22Rv1 (cell line): ENCODE measurements at regions not wholly inside any gene's neighbourhood (a gene's known extent, or its start where the extent isn't known, plus 50 kb on each side); places are given as distances from the start of the nearest gene placed in this dataset.

ENCODE experiments used
- H3K27ac ChIP-seq: fragments of 450-650 bp; 2 replicates; pipeline ENCODE4 v1.5.1; 2017
- CTCF ChIP-seq: fragments of 450-650 bp; IDR thresholded peaks from 2 replicates; pipeline ENCODE4 v1.5.1; 2017; ENCODE audit warnings: mild to moderate bottlenecking
- ZFX ChIP-seq: fragments of 450-650 bp; IDR thresholded peaks from 2 replicates; pipeline ENCODE4 v1.6.1; 2017; ENCODE audit warnings: antibody characterized with exemption, borderline replicate concordance

GRCh38 chr17:15885770-15886169 is 59.2 kb upstream of the ADORA2B start:
- H3K27ac ChIP-seq = no peak overlapping the region
- no peak for TF ChIP-seq ZFX
- no peak for TF ChIP-seq CTCF

- no peak for TF ChIP-seq ZFX
- TF ChIP-seq CTCF = no peak
- no peak overlapping the region for H3K27ac ChIP-seq
Measured at GRCh38 chr17:15886221-15886620, 58.7 kb upstream of the ADORA2B start.

GRCh38 chr17:15886804-15887203 is 58.1 kb upstream of the ADORA2B start:
- TF ChIP-seq ZFX (no peak), CTCF (no peak)
- H3K27ac ChIP-seq = no peak overlapping the region

- H3K27ac ChIP-seq = no peak overlapping the region
- no peak for TF ChIP-seq ZFX
- no peak for TF ChIP-seq CTCF
Measured at GRCh38 chr17:15888436-15888835, 56.5 kb upstream of the ADORA2B start.

- TF ChIP-seq CTCF (no peak), ZFX (no peak)
Measured at GRCh38 chr17:15890279-15890892, 54.5 kb upstream of the ADORA2B start.

GRCh38 chr17:15891318-15891717 is 53.6 kb upstream of the ADORA2B start:
- no peak for TF ChIP-seq CTCF
- TF ChIP-seq ZFX = no peak
- no peak overlapping the region for H3K27ac ChIP-seq

More at GRCh38 chr17:15890279-15890892, 54.5 kb upstream of the ADORA2B start:
- H3K27ac ChIP-seq = no peak overlapping the region

GRCh38 chr17:15892244-15892643 is 52.7 kb upstream of the ADORA2B start:
- TF ChIP-seq CTCF (no peak), ZFX (no peak)
- no peak overlapping the region for H3K27ac ChIP-seq
